ENCODE measurements at regions not wholly inside any gene's neighbourhood (a gene's known extent, or its start where the extent isn't known, plus 50 kb on each side); places are given as distances from the start of the nearest gene placed in this dataset.

DNA sequence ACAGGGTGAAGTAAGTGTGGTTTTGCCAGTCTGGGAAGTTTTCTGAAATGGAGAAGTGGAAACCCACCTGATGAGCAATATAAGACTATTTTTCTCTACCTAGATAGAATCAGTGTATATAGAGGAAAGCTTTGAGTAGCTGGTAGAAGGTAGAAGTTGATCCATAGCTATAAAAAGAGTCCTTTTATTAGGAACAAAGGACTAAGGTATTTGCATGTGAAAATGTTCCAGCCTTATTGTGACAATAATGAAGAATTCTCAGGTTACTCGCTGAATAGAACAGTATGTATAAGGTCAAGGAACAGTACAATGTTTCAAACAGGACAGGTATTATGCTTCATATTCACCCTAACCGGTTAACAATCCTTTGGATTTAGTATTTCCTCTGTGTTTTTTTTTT is 972.2 kb downstream of the OTOL1 start:
- TF ChIP-seq, protein P1, sequence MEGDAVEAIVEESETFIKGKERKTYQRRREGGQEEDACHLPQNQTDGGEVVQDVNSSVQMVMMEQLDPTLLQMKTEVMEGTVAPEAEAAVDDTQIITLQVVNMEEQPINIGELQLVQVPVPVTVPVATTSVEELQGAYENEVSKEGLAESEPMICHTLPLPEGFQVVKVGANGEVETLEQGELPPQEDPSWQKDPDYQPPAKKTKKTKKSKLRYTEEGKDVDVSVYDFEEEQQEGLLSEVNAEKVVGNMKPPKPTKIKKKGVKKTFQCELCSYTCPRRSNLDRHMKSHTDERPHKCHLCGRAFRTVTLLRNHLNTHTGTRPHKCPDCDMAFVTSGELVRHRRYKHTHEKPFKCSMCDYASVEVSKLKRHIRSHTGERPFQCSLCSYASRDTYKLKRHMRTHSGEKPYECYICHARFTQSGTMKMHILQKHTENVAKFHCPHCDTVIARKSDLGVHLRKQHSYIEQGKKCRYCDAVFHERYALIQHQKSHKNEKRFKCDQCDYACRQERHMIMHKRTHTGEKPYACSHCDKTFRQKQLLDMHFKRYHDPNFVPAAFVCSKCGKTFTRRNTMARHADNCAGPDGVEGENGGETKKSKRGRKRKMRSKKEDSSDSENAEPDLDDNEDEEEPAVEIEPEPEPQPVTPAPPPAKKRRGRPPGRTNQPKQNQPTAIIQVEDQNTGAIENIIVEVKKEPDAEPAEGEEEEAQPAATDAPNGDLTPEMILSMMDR (IDR thresholded peaks at IDR 0.05) = no peak
- TF ChIP-seq POLR2A (IDR thresholded peaks at IDR 0.05) = no peak
